ENCODE measurements at regions not wholly inside any gene's neighbourhood (a gene's known extent, or its start where the extent isn't known, plus 50 kb on each side); places are given as distances from the start of the nearest gene placed in this dataset.

GRCh38 chr1:244322791-244323521 is 128.8 kb downstream of the ADSS2 start:
- DNase-seq (ENCODE audit: low read depth, low spot score) (no peak), ATAC-seq (no peak), FAIRE-seq (no peak)
- ChIA-PET POLR2A (interaction anchor here (2.4 kb wide), 1 partner anchor 10 kb away, joined by 8 read pairs; no protein-coding TSS in a partner anchor), CTCF (no interaction called here), RAD21 (ENCODE audit: unreplicated experiment) (interaction anchor here (1.0 kb wide), 1 partner anchor 133 kb away, joined by 3 read pairs; no protein-coding TSS in a partner anchor), SMC1A (ENCODE audit: uncharacterized antibody, unreplicated experiment) (interaction anchor here (1.3 kb wide), 1 partner anchor 128 kb away, joined by 5 read pairs; no protein-coding TSS in a partner anchor)
- TF ChIP-seq NR2C2 (IDR thresholded peaks at IDR 0.05; ENCODE audit: borderline replicate concordance, control insufficient read depth, insufficient read length, low read depth): no peak
- TF ChIP-seq GATAD2B (conservative IDR thresholded peaks at IDR 0.05; ENCODE audit: low read depth): no peak
- no peak for TF ChIP-seq CREM (IDR thresholded peaks at IDR 0.05; ENCODE audit: low read depth)
- TF ChIP-seq, protein P1, sequence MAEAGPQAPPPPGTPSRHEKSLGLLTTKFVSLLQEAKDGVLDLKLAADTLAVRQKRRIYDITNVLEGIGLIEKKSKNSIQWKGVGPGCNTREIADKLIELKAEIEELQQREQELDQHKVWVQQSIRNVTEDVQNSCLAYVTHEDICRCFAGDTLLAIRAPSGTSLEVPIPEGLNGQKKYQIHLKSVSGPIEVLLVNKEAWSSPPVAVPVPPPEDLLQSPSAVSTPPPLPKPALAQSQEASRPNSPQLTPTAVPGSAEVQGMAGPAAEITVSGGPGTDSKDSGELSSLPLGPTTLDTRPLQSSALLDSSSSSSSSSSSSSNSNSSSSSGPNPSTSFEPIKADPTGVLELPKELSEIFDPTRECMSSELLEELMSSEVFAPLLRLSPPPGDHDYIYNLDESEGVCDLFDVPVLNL (IDR thresholded peaks at IDR 0.05; ENCODE audit: low read depth, low read length): no peak
- no peak for TF ChIP-seq ETV6 (conservative IDR thresholded peaks at IDR 0.05 in 1 of 2, IDR thresholded peaks at IDR 0.05 in 1 of 2; ENCODE audit: borderline replicate concordance in 1 of 2, low read depth in 1 of 2)
- TF ChIP-seq IRF5 (IDR thresholded peaks at IDR 0.05; ENCODE audit: borderline replicate concordance): no peak
- TF ChIP-seq SP1 (IDR thresholded peaks at IDR 0.05; ENCODE audit: low read depth, low read length): no peak
- no peak for TF ChIP-seq POLR2AphosphoS2 (IDR thresholded peaks at IDR 0.05; ENCODE audit: low read depth, low read length)
- TF ChIP-seq MTA2 (IDR thresholded peaks at IDR 0.05; ENCODE audit: low read depth): no peak
- TF ChIP-seq, protein P2, sequence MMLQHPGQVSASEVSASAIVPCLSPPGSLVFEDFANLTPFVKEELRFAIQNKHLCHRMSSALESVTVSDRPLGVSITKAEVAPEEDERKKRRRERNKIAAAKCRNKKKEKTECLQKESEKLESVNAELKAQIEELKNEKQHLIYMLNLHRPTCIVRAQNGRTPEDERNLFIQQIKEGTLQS (IDR thresholded peaks at IDR 0.05; ENCODE audit: borderline replicate concordance, extremely low read depth, low read depth, low read length): no peak
- TF ChIP-seq, protein P3, sequence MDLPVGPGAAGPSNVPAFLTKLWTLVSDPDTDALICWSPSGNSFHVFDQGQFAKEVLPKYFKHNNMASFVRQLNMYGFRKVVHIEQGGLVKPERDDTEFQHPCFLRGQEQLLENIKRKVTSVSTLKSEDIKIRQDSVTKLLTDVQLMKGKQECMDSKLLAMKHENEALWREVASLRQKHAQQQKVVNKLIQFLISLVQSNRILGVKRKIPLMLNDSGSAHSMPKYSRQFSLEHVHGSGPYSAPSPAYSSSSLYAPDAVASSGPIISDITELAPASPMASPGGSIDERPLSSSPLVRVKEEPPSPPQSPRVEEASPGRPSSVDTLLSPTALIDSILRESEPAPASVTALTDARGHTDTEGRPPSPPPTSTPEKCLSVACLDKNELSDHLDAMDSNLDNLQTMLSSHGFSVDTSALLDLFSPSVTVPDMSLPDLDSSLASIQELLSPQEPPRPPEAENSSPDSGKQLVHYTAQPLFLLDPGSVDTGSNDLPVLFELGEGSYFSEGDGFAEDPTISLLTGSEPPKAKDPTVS (IDR thresholded peaks at IDR 0.05; ENCODE audit: low read depth, low read length): no peak
- Histone ChIP-seq H3K4me2 (ENCODE audit: control insufficient read depth, insufficient read depth) (peak overlapping the region; percentile 23; the same call in 1 of the 2 replicates), H3K79me2 (ENCODE audit: control insufficient read depth, insufficient read depth, low read length) (peaks cover 10% of the 10 kb centered on the region), H4K20me1 (ENCODE audit: control insufficient read depth, insufficient read depth) (no peaks in the 10 kb centered on the region), H3K4me3 (peak overlapping the region; percentile 39; the same call in 1 of the 2 replicates), H3K9me3 (replicated peaks; ENCODE audit: control insufficient read depth, insufficient read depth, low read length) (no peaks in the 10 kb centered on the region; the same call in 2 of the 3 replicates), H3K27me3 (replicated peaks in 1 of 2; ENCODE audit: control insufficient read depth in 2 of 2, insufficient read depth in 2 of 2, low read length in 1 of 2) (no peaks in the 10 kb centered on the region), H2AFZ (ENCODE audit: control insufficient read depth, low read depth, low read length) (no peak overlapping the region; the same call in 1 of the 2 replicates), H3K9ac (ENCODE audit: control insufficient read depth, insufficient read depth, low read length) (no peak overlapping the region), H3K36me3 (ENCODE audit: control insufficient read depth in 2 of 2, insufficient read depth in 2 of 2, low read length in 1 of 2) (no peaks in the 10 kb centered on the region), H3K27ac (ENCODE audit: control insufficient read depth, insufficient read depth) (peak overlapping the region; percentile 35; the same call in 1 of the 2 replicates), H3K4me1 (ENCODE audit: control insufficient read depth, insufficient read depth, low read length) (peaks cover 26% of the 10 kb centered on the region)
- in situ Hi-C loops (cut with MboI): no loop called here
- WGBS (ENCODE audit: insufficient coverage, insufficient replicate concordance, low lambda C conversion rate, missing lambda C conversion rate): 28% methylated on average over 6 of the region's 6 CpGs
- intact Hi-C loops (cut with micrococcal nuclease; ENCODE audit: unreplicated experiment): loop anchor here (10.0 kb wide), 1 partner anchor 512 kb away; the partner anchor contains the start of gene COX20
- BruUV-seq (replicated peaks): no TSS peak
